ENCODE measurements at regions not wholly inside any gene's neighbourhood (a gene's known extent, or its start where the extent isn't known, plus 50 kb on each side); places are given as distances from the start of the nearest gene placed in this dataset.

GRCh38 chr16:72291121-72291520 is 119.2 kb upstream of the PMFBP1 start:
- TF ChIP-seq POLR2A (IDR thresholded peaks at IDR 0.05) (no peak), CTCF (IDR thresholded peaks at IDR 0.05) (no peak)
